Endodermal cell (in vitro differentiated cells): ENCODE measurements at regions not wholly inside any gene's neighbourhood (a gene's known extent, or its start where the extent isn't known, plus 50 kb on each side); places are given as distances from the start of the nearest gene placed in this dataset.

Source experiments
- DNase-seq: peaks from one replicate; pipeline ENCODE4 v3.0.0-alpha.2; 2017
- H3K27ac ChIP-seq: 2 replicates; pipeline ENCODE4 v1.5.1; 2013; ENCODE audit warnings: mild to moderate bottlenecking, low read depth, low read length, moderate library complexity
- H3K27me3 ChIP-seq: 2 replicates; pipeline ENCODE4 v1.6.1; 2013; ENCODE audit warnings: mild to moderate bottlenecking, low read length, moderate library complexity; ENCODE audit not compliant: insufficient read depth, control insufficient read depth, poor library complexity, severe bottlenecking
- H3K36me3 ChIP-seq: 2 replicates; pipeline ENCODE4 v1.7.0; 2013; ENCODE audit warnings: mild to moderate bottlenecking, low read length, moderate library complexity; ENCODE audit not compliant: control insufficient read depth, insufficient read depth
- H3K4me1 ChIP-seq: one replicate; pipeline ENCODE4 v1.7.0; 2013; ENCODE audit warnings: low read length; ENCODE audit not compliant: control insufficient read depth, insufficient read depth
- H3K4me3 ChIP-seq: 2 replicates; pipeline ENCODE4 v1.5.1; 2013; ENCODE audit warnings: mild to moderate bottlenecking, low read length, moderate library complexity
- H3K9ac ChIP-seq: 2 replicates; pipeline ENCODE4 v1.6.1; 2013; ENCODE audit warnings: mild to moderate bottlenecking, low read length, moderate library complexity; ENCODE audit not compliant: poor library complexity, severe bottlenecking; ENCODE audit errors: extremely low read depth
- H3K9me3 ChIP-seq: 2 replicates; pipeline ENCODE4 v1.6.1; 2013; ENCODE audit warnings: mild to moderate bottlenecking, low read length, moderate library complexity; ENCODE audit not compliant: control insufficient read depth
- H3K27ac Mint-ChIP-seq: 2 replicates; pipeline ENCODE4 v1.8.0; 2020; ENCODE audit warnings: mixed read lengths
- H3K27me3 Mint-ChIP-seq: 2 replicates; pipeline ENCODE4 v1.8.0; 2021; ENCODE audit warnings: mild to moderate bottlenecking, mixed read lengths; ENCODE audit not compliant: insufficient read depth
- H3K36me3 Mint-ChIP-seq: 2 replicates; pipeline ENCODE4 v1.8.0; 2020; ENCODE audit warnings: low read depth, mixed read lengths
- H3K4me1 Mint-ChIP-seq: 2 replicates; pipeline ENCODE4 v1.8.0; 2020; ENCODE audit warnings: mixed read lengths
- H3K4me3 Mint-ChIP-seq: 2 replicates; pipeline ENCODE4 v1.8.0; 2020; ENCODE audit warnings: mild to moderate bottlenecking, moderate library complexity, mixed read lengths
- H3K9me3 Mint-ChIP-seq: 2 replicates; pipeline ENCODE4 v1.8.0; 2020; ENCODE audit warnings: mild to moderate bottlenecking, mixed read lengths
- WGBS, 2 experiments: methylation state at CpG; one replicate each; pipeline versions ENCODE4 v1.1.5 to v1.1.7; 2013; ENCODE audit warnings: missing lambda C conversion rate in 2 of 2, mixed read lengths in 1 of 2; ENCODE audit not compliant: insufficient coverage in 1 of 2, insufficient read length in 1 of 2; 5-methylcytosine and 5-hydroxymethylcytosine counted together
- TF ChIP-seq, protein P1 (sequence below): fragments of 200-600 bp; sonication (generic); conservative IDR thresholded peaks from 2 replicates; pipeline ENCODE4 v1.5.0; 2021; ENCODE audit warnings: antibody characterized with exemption, mild to moderate bottlenecking

DNA sequence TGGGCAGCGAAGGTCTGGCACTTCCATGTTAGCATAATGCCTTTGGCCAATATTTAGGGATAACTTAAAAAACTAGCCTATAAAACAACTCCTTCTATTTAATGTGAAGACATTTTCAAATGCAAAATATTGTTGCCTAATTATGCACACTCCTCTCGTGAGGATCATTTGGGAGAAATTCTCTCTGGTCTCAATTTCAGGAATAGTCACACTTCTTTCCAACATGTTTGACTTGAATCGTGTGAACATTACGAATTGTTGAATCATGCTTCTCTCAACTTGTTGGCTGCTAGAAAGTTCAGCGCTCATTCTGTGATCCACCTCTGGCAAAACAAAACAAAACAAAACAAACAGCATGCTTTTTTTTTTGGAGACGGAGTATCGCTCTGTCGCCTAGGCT, 313.2 kb downstream of the SEC23A start:
- Mint-ChIP-seq H3K27me3 (no peaks in the 10 kb centered on the region), H3K4me3 (no peak overlapping the region), H3K27ac (no peak overlapping the region), H3K36me3 (no peaks in the 10 kb centered on the region), H3K9me3 (no peaks in the 10 kb centered on the region), H3K4me1 (peaks cover 18% of the 10 kb centered on the region)
- Histone ChIP-seq H3K4me3 (no peak overlapping the region), H3K27me3 (no peaks in the 10 kb centered on the region), H3K9ac (no peak overlapping the region), H3K4me1 (peaks cover 7% of the 10 kb centered on the region), H3K36me3 (no peaks in the 10 kb centered on the region), H3K27ac (no peak overlapping the region), H3K9me3 (no peaks in the 10 kb centered on the region)
- DNase-seq, result no peak
- TF ChIP-seq, protein P1, sequence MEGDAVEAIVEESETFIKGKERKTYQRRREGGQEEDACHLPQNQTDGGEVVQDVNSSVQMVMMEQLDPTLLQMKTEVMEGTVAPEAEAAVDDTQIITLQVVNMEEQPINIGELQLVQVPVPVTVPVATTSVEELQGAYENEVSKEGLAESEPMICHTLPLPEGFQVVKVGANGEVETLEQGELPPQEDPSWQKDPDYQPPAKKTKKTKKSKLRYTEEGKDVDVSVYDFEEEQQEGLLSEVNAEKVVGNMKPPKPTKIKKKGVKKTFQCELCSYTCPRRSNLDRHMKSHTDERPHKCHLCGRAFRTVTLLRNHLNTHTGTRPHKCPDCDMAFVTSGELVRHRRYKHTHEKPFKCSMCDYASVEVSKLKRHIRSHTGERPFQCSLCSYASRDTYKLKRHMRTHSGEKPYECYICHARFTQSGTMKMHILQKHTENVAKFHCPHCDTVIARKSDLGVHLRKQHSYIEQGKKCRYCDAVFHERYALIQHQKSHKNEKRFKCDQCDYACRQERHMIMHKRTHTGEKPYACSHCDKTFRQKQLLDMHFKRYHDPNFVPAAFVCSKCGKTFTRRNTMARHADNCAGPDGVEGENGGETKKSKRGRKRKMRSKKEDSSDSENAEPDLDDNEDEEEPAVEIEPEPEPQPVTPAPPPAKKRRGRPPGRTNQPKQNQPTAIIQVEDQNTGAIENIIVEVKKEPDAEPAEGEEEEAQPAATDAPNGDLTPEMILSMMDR, result no peak
- WGBS, 2 experiments, result 94 to 95% methylated on average over 7 to 8 of the region's 8 CpGs

DNA sequence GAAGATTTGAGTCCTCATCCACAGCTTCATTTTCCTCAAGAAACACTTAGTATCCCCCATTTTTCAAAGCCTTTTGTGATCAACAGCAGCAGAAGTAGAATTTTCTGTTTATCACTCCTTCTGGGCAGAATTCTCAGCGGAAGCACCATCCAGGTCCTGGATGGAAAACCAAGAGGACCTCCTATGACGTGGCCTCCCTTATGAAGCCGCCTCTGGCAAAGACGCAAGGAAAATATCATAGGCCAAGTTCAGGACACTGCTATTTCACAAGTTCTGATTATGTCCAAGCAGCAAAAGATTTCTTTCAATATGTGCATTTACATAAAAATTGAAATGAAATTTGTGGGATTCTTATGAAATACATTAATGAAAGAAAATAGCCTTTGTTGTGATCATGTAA, 315.0 kb downstream of the SEC23A start:
- TF ChIP-seq, protein P1, result no peak
- H3K4me1 Mint-ChIP-seq, result peaks cover 18% of the 10 kb centered on the region
- 94 to 100% methylated on average over 1 to 4 of the region's 4 CpGs for WGBS, 2 experiments

DNA sequence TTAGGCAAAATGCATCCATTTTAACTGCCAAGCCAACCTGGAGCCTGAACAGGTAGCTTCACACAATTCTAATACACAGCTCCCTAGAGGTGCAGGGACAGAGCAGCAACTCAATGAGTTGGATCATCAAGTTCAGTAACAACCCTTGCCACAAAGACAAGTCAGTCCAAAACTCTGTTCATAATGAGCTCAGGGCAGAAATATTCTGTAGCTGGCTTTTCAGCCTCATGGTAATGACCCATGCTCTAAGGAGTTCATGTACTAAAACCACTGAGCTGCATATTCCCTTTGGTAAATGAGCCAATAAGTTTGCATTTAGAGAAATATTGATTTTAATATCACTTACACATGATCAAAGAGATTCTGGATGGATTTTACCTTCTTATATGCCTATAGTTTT, 316.1 kb downstream of the SEC23A start:
- H3K4me1 ChIP-seq, result peaks cover 2% of the 10 kb centered on the region
- no peaks in the 10 kb centered on the region for H3K9me3 ChIP-seq
- DNase-seq, result no peak
- H3K27me3 Mint-ChIP-seq, result peaks cover under 1% of the 10 kb centered on the region
- H3K4me1 Mint-ChIP-seq, result peaks cover 13% of the 10 kb centered on the region
- no peak overlapping the region for H3K4me3 Mint-ChIP-seq
- TF ChIP-seq, protein P1, result no peak
- no peaks in the 10 kb centered on the region for H3K27me3 ChIP-seq
- no peaks in the 10 kb centered on the region for H3K9me3 Mint-ChIP-seq
- no peak overlapping the region for H3K27ac ChIP-seq
- no peaks in the 10 kb centered on the region for H3K36me3 ChIP-seq
- no peak overlapping the region for H3K4me3 ChIP-seq
- no peaks in the 10 kb centered on the region for H3K36me3 Mint-ChIP-seq
- no peak overlapping the region for H3K9ac ChIP-seq
- H3K27ac Mint-ChIP-seq, result no peak overlapping the region

More for the DNA sequence above, 315.0 kb downstream of the SEC23A start:
- H3K4me3 ChIP-seq, result no peak overlapping the region
- no peaks in the 10 kb centered on the region for H3K27me3 ChIP-seq
- no peaks in the 10 kb centered on the region for H3K9me3 ChIP-seq
- Mint-ChIP-seq H3K4me3 (no peak overlapping the region), H3K36me3 (no peaks in the 10 kb centered on the region), H3K27me3 (no peaks in the 10 kb centered on the region), H3K9me3 (no peaks in the 10 kb centered on the region), H3K27ac (no peak overlapping the region)
- H3K4me1 ChIP-seq, result peaks cover 7% of the 10 kb centered on the region
- H3K27ac ChIP-seq, result no peak overlapping the region
- no peaks in the 10 kb centered on the region for H3K36me3 ChIP-seq
- no peak overlapping the region for H3K9ac ChIP-seq
- DNase-seq, result no peak
